ENCODE measurements at regions not wholly inside any gene's neighbourhood (a gene's known extent, or its start where the extent isn't known, plus 50 kb on each side); places are given as distances from the start of the nearest gene placed in this dataset.
"Not testable (repeated sequence)": the region's sequence is repeated elsewhere in the genome, so short reads cannot be mapped to it uniquely, and the experiment has no call there.

GRCh38 chr3:75129101-75129500 lies 514.6 kb upstream of the CNTN3 start:
- peak; percentile 28 to 75 for DNase-seq

- DNase-seq = no peak
Measured at GRCh38 chr3:75136100-75136897, 521.8 kb upstream of the CNTN3 start.

GRCh38 chr3:75138345-75138744 lies 523.9 kb upstream of the CNTN3 start:
- no peak for DNase-seq

GRCh38 chr3:75140904-75141615 lies 523.1 kb upstream of the FRG2C start:
- no peak for DNase-seq

- no peak for DNase-seq
Measured at GRCh38 chr3:75144406-75144805, 519.7 kb upstream of the FRG2C start.

GRCh38 chr3:75171630-75172230 lies 492.4 kb upstream of the FRG2C start:
- peak; percentile 17 to 22 for DNase-seq

- peak in 1 of 2 experiments; percentile 4 for DNase-seq
Measured at GRCh38 chr3:75176937-75177336, 487.2 kb upstream of the FRG2C start.

- no peak for DNase-seq
Measured at GRCh38 chr3:75180235-75180944, 483.7 kb upstream of the FRG2C start.

- no peak for DNase-seq
Measured at GRCh38 chr3:75180945-75181298, 483.2 kb upstream of the FRG2C start.

GRCh38 chr3:75188962-75189361 lies 475.2 kb upstream of the FRG2C start:
- DNase-seq = no peak

- DNase-seq = peak in 1 of 2 experiments; percentile 47
Measured at GRCh38 chr3:75192146-75192616, 471.9 kb upstream of the FRG2C start.

- no peak for DNase-seq
Measured at GRCh38 chr3:75193797-75194196, 470.3 kb upstream of the FRG2C start.

- DNase-seq = not testable (repeated sequence)
Measured at GRCh38 chr3:75214332-75214731, 449.8 kb upstream of the FRG2C start.

- no peak for DNase-seq
Measured at GRCh38 chr3:75218577-75218976, 445.6 kb upstream of the FRG2C start.

GRCh38 chr3:75220932-75221331 lies 443.2 kb upstream of the FRG2C start:
- DNase-seq = no peak

GRCh38 chr3:75224412-75224811 lies 439.7 kb upstream of the FRG2C start:
- no peak for DNase-seq

GRCh38 chr3:75232216-75232615 lies 431.9 kb upstream of the FRG2C start:
- DNase-seq = no peak

GRCh38 chr3:75235631-75236030 lies 428.5 kb upstream of the FRG2C start:
- no peak for DNase-seq

- no peak for DNase-seq
Measured at GRCh38 chr3:75237053-75237452, 427.1 kb upstream of the FRG2C start.

GRCh38 chr3:75237477-75237876 lies 426.7 kb upstream of the FRG2C start:
- no peak for DNase-seq

- DNase-seq = not testable (repeated sequence)
Measured at GRCh38 chr3:75241226-75241962, 422.7 kb upstream of the FRG2C start.

GRCh38 chr3:75242012-75242735 lies 422.0 kb upstream of the FRG2C start:
- DNase-seq = no peak
